ENCODE measurements at regions not wholly inside any gene's neighbourhood (a gene's known extent, or its start where the extent isn't known, plus 50 kb on each side); places are given as distances from the start of the nearest gene placed in this dataset.

DNA sequence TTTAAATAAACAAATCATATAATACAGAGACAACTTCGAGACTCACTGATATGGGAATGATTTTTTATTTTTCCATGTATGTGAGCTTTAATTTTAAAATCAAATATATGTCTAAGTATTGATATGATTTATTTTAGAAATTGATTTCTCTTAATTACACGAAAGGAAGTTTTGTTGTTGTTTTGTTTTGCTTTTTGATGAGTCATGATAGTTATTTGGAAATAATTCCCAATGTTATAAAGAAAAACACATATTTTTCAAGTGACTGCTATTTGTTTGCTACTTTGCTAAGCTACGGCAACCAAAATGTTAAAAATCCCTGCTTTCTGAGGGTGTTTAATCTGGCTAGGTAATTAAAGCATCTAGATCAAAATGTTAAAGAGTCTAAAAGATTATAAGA lies 2139.4 kb upstream of the TENM3 start:
- ATAC-seq (no peak), DNase-seq (ENCODE audit: low read depth, low spot score) (no peak)
- intact Hi-C loops (cut with micrococcal nuclease), result no loop called here
- no peaks in the 10 kb centered on the region for H3K27me3 ChIP-seq (ENCODE audit: insufficient read depth, low read length)
- no peak overlapping the region for H3K9ac ChIP-seq (ENCODE audit: low read length)
- H3K79me2 ChIP-seq (ENCODE audit: insufficient read depth, low read length), result no peaks in the 10 kb centered on the region
- RAD21 ChIA-PET (ENCODE audit: low non-redundant PET in 1 of 2, low total read pairs in 2 of 2, uncharacterized antibody in 2 of 2, unreplicated experiment in 2 of 2), result no interaction called here
- no peak overlapping the region for H3K4me2 ChIP-seq (ENCODE audit: low read length)
- H3K36me3 ChIP-seq (ENCODE audit: control insufficient read depth in 1 of 2, insufficient read depth in 2 of 2, low read length in 2 of 2), result no peaks in the 10 kb centered on the region
- no peaks in the 10 kb centered on the region for H3K4me1 ChIP-seq (ENCODE audit: control insufficient read depth in 1 of 2, insufficient read depth in 2 of 2, low read length in 2 of 2)
- peak overlapping the region; percentile 13 for H2AFZ ChIP-seq (ENCODE audit: low read depth, low read length, poor library complexity, severe bottlenecking)
- no TSS peak for BruUV-seq (replicated peaks)
- POLR2A ChIA-PET, result no interaction called here
- H3K4me3 ChIP-seq (replicated peaks in 1 of 2; ENCODE audit: low read depth in 1 of 2, low read length in 2 of 2), result no peak overlapping the region
- H3K9me2 ChIP-seq (ENCODE audit: insufficient read depth), result no peaks in the 10 kb centered on the region
- CTCF ChIA-PET, result no interaction called here
- TF ChIP-seq CEBPB (IDR thresholded peaks at IDR 0.05; ENCODE audit: low read depth) (no peak), RAD21 (IDR thresholded peaks at IDR 0.05; ENCODE audit: low read depth) (no peak), SIN3A (IDR thresholded peaks at IDR 0.05; ENCODE audit: low read depth) (no peak), EZH2phosphoT487 (IDR thresholded peaks at IDR 0.05; ENCODE audit: borderline replicate concordance) (no peak), TCF7L2 (IDR thresholded peaks at IDR 0.05; ENCODE audit: borderline replicate concordance, extremely low read depth, insufficient read depth, insufficient read length) (no peak), YY1 (IDR thresholded peaks at IDR 0.05; ENCODE audit: extremely low read depth, insufficient replicate concordance, low read depth, low read length) (no peak)
- TF ChIP-seq, protein P1, sequence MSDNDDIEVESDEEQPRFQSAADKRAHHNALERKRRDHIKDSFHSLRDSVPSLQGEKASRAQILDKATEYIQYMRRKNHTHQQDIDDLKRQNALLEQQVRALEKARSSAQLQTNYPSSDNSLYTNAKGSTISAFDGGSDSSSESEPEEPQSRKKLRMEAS (IDR thresholded peaks at IDR 0.05), result no peak
- TF ChIP-seq, protein P2, sequence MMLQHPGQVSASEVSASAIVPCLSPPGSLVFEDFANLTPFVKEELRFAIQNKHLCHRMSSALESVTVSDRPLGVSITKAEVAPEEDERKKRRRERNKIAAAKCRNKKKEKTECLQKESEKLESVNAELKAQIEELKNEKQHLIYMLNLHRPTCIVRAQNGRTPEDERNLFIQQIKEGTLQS (IDR thresholded peaks at IDR 0.05), result no peak
- H3K27ac ChIP-seq (ENCODE audit: low read depth, low read length), result no peak overlapping the region
- H4K20me1 ChIP-seq (ENCODE audit: insufficient read depth), result no peaks in the 10 kb centered on the region
- H3K9me3 ChIP-seq (ENCODE audit: control insufficient read depth in 1 of 2, insufficient read depth in 1 of 2, low read depth in 1 of 2, low read length in 2 of 2), result no peaks in the 10 kb centered on the region

DNA sequence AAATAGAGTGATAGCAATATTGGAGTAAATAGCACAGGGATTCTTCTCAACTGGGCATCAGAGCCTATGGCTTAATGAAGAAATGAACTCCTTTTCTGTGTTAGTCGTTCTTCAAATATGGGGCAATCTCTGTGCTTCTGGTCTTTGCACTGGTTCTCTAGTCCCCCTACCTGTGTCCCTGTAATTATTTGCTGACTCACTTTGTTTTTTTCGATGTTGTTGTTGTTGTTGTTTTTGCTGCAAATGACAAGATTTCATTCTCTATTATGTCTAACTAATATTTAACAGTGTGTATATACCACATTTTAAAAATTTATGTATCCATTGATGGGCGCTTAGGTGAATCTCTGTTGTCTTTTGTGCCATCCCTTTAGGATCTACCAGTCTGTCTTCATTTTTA lies 2137.8 kb upstream of the TENM3 start:
- POLR2A ChIA-PET, result no interaction called here
- no peak for DNase-seq (ENCODE audit: low read depth, low spot score)
- no peak for ATAC-seq
- no peaks in the 10 kb centered on the region for H3K36me3 ChIP-seq (ENCODE audit: control insufficient read depth in 1 of 2, insufficient read depth in 2 of 2, low read length in 2 of 2)
- H3K27me3 ChIP-seq (ENCODE audit: insufficient read depth, low read length), result no peaks in the 10 kb centered on the region
- H3K4me3 ChIP-seq (replicated peaks in 1 of 2; ENCODE audit: low read depth in 1 of 2, low read length in 2 of 2), result no peak overlapping the region
- H3K9ac ChIP-seq (ENCODE audit: low read length), result no peak overlapping the region
- no peaks in the 10 kb centered on the region for H3K9me3 ChIP-seq (ENCODE audit: control insufficient read depth in 1 of 2, insufficient read depth in 1 of 2, low read depth in 1 of 2, low read length in 2 of 2)
- no peak overlapping the region for H2AFZ ChIP-seq (ENCODE audit: low read depth, low read length, poor library complexity, severe bottlenecking)
- H4K20me1 ChIP-seq (ENCODE audit: insufficient read depth), result no peaks in the 10 kb centered on the region
- H3K79me2 ChIP-seq (ENCODE audit: insufficient read depth, low read length), result no peaks in the 10 kb centered on the region
- intact Hi-C loops (cut with micrococcal nuclease), result no loop called here
- no peaks in the 10 kb centered on the region for H3K9me2 ChIP-seq (ENCODE audit: insufficient read depth)
- no peak overlapping the region for H3K27ac ChIP-seq (ENCODE audit: low read depth, low read length)
- CTCF ChIA-PET, result no interaction called here
- RAD21 ChIA-PET (ENCODE audit: low non-redundant PET in 1 of 2, low total read pairs in 2 of 2, uncharacterized antibody in 2 of 2, unreplicated experiment in 2 of 2), result no interaction called here
- BruUV-seq (replicated peaks), result no TSS peak
- no peak overlapping the region for H3K4me2 ChIP-seq (ENCODE audit: low read length)
- no peaks in the 10 kb centered on the region for H3K4me1 ChIP-seq (ENCODE audit: control insufficient read depth in 1 of 2, insufficient read depth in 2 of 2, low read length in 2 of 2)
- TF ChIP-seq, protein P3, sequence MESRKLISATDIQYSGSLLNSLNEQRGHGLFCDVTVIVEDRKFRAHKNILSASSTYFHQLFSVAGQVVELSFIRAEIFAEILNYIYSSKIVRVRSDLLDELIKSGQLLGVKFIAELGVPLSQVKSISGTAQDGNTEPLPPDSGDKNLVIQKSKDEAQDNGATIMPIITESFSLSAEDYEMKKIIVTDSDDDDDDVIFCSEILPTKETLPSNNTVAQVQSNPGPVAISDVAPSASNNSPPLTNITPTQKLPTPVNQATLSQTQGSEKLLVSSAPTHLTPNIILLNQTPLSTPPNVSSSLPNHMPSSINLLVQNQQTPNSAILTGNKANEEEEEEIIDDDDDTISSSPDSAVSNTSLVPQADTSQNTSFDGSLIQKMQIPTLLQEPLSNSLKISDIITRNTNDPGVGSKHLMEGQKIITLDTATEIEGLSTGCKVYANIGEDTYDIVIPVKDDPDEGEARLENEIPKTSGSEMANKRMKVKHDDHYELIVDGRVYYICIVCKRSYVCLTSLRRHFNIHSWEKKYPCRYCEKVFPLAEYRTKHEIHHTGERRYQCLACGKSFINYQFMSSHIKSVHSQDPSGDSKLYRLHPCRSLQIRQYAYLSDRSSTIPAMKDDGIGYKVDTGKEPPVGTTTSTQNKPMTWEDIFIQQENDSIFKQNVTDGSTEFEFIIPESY (IDR thresholded peaks at IDR 0.05; ENCODE audit: extremely low read depth, insufficient replicate concordance, low read length), result no peak
- TF ChIP-seq POLR2AphosphoS5 (IDR thresholded peaks at IDR 0.05; ENCODE audit: low read depth, low read length), result no peak
- TF ChIP-seq SP1 (IDR thresholded peaks at IDR 0.05; ENCODE audit: low read depth), result no peak
- TF ChIP-seq FOSL1 (IDR thresholded peaks at IDR 0.05; ENCODE audit: low read depth), result no peak

Data from HCT116 (cell line).